EH (cell line): ENCODE measurements at regions not wholly inside any gene's neighbourhood (a gene's known extent, or its start where the extent isn't known, plus 50 kb on each side); places are given as distances from the start of the nearest gene placed in this dataset.

Source experiments
- DNase-seq: peaks from one replicate; pipeline ENCODE4 v3.0.0-alpha.2; 2015; ENCODE audit warnings: low read depth

GRCh38 chr3:18044191-18044590 is 301.8 kb upstream of the TBC1D5 start:
- DNase-seq: no peak

GRCh38 chr3:18036450-18036815 is 294.0 kb upstream of the TBC1D5 start:
- no peak for DNase-seq

- no peak for DNase-seq
Observed at GRCh38 chr3:18035641-18036449, 293.4 kb upstream of the TBC1D5 start.

- no peak for DNase-seq
Observed at GRCh38 chr3:18033581-18034108, 291.2 kb upstream of the TBC1D5 start.

GRCh38 chr3:18030371-18030870 is 288.0 kb upstream of the TBC1D5 start:
- DNase-seq: no peak

- DNase-seq: peak; percentile 21
Observed at GRCh38 chr3:18027161-18027939, 284.9 kb upstream of the TBC1D5 start.

- DNase-seq: no peak
Observed at GRCh38 chr3:18024715-18025114, 282.3 kb upstream of the TBC1D5 start.

- no peak for DNase-seq
Observed at GRCh38 chr3:18019161-18019495, 276.7 kb upstream of the TBC1D5 start.

GRCh38 chr3:18018491-18019160 is 276.2 kb upstream of the TBC1D5 start:
- no peak for DNase-seq

- no peak for DNase-seq
Observed at GRCh38 chr3:18016366-18016765, 273.9 kb upstream of the TBC1D5 start.

- DNase-seq: no peak
Observed at GRCh38 chr3:18012933-18013332, 270.5 kb upstream of the TBC1D5 start.

- no peak for DNase-seq
Observed at GRCh38 chr3:18012436-18012835, 270.0 kb upstream of the TBC1D5 start.

GRCh38 chr3:18011387-18011786 is 269.0 kb upstream of the TBC1D5 start:
- no peak for DNase-seq

GRCh38 chr3:18010001-18010400 is 267.6 kb upstream of the TBC1D5 start:
- DNase-seq: no peak

- no peak for DNase-seq
Observed at GRCh38 chr3:18008706-18009368, 266.4 kb upstream of the TBC1D5 start.

GRCh38 chr3:18007980-18008379 is 265.5 kb upstream of the TBC1D5 start:
- DNase-seq: no peak

GRCh38 chr3:17995769-17996168 is 253.3 kb upstream of the TBC1D5 start:
- DNase-seq: peak; percentile 2

- no peak for DNase-seq
Observed at GRCh38 chr3:17994167-17994566, 251.7 kb upstream of the TBC1D5 start.

- DNase-seq: no peak
Observed at GRCh38 chr3:17990390-17990789, 248.0 kb upstream of the TBC1D5 start.

GRCh38 chr3:17986348-17986816 is 244.0 kb upstream of the TBC1D5 start:
- no peak for DNase-seq

- no peak for DNase-seq
Observed at GRCh38 chr3:17985658-17986347, 243.4 kb upstream of the TBC1D5 start.
